T-cell (primary cell): ENCODE measurements at regions not wholly inside any gene's neighbourhood (a gene's known extent, or its start where the extent isn't known, plus 50 kb on each side); places are given as distances from the start of the nearest gene placed in this dataset.
"Not testable (repeated sequence)": the region's sequence is repeated elsewhere in the genome, so short reads cannot be mapped to it uniquely, and the experiment has no call there.

Experiments used
- ATAC-seq, 4 experiments: fragments of 200-7000 bp in 3 of 4; fragments of 150-1000 bp in 1 of 4; cut with Tn5 transposase; replicated peaks in 1 of 4; 1 replicate in 3 of 4; 2 replicates in 1 of 4; pipeline ENCODE4 v1.10.0; 2021; ENCODE audit warnings: moderate library complexity in 3 of 4, mild to moderate bottlenecking in 2 of 4, moderate number of reproducible peaks in 1 of 4
- CTCF ChIA-PET, 2 donors: fragments of 300-600 bp; sonication (Branson Sonifier 250); formaldehyde crosslinking; loops; one replicate each; lab custom pipeline; 2022; ENCODE audit warnings: antibody characterized with exemption in 2 of 2; lab: Charles Lee
- POLR2A ChIA-PET, 2 donors: fragments of 300-600 bp; sonication (Branson Sonifier 250); formaldehyde crosslinking; loops; one replicate each; lab custom pipeline; 2022; ENCODE audit warnings: antibody characterized with exemption in 2 of 2; lab: Charles Lee
- DNase-seq, 35 experiments: peaks; one replicate each; pipeline versions ENCODE4 v3.0.0 to v3.0.0-alpha.2; 2013 to 2023
- H3K27ac ChIP-seq: one replicate; pipeline ENCODE4 v1.5.1; 2013; ENCODE audit warnings: low read length
- H3K27me3 ChIP-seq, 2 experiments: replicated peaks in 1 of 2; 1 replicate in 1 of 2; 2 replicates in 1 of 2; pipeline versions ENCODE4 v1.6.1 to v1.7.0; 2013; ENCODE audit warnings: low read length in 1 of 2, mixed read lengths in 1 of 2; ENCODE audit not compliant: control insufficient read depth in 2 of 2, insufficient read depth in 2 of 2; ENCODE audit errors: extremely low read depth in 1 of 2
- H3K36me3 ChIP-seq, 2 donors: 1 replicate in 1 of 2; 2 replicates in 1 of 2; pipeline versions ENCODE4 v1.6.1 to v1.7.0; 2013; ENCODE audit warnings: low read length in 1 of 2; ENCODE audit not compliant: control insufficient read depth in 2 of 2, insufficient read depth in 1 of 2; ENCODE audit errors: extremely low read depth in 1 of 2
- H3K4me1 ChIP-seq, 2 experiments: 1 replicate in 1 of 2; 2 replicates in 1 of 2; pipeline versions ENCODE4 v1.6.1 to v1.7.0; 2013; ENCODE audit warnings: low read length in 2 of 2, mixed read lengths in 1 of 2; ENCODE audit not compliant: insufficient read depth in 2 of 2, control insufficient read depth in 1 of 2; ENCODE audit errors: extremely low read depth in 1 of 2
- H3K4me3 ChIP-seq, 2 donors: 1 replicate in 1 of 2; 2 replicates in 1 of 2; pipeline versions ENCODE4 v1.5.1 to v1.7.0; 2013; ENCODE audit warnings: mild to moderate bottlenecking in 2 of 2, low read length in 1 of 2, moderate library complexity in 1 of 2; ENCODE audit not compliant: control insufficient read depth in 1 of 2; ENCODE audit errors: extremely low read depth in 1 of 2
- H3K9me3 ChIP-seq: 2 replicates; pipeline ENCODE4 v1.7.0; 2013
- H3K27ac Mint-ChIP-seq, 2 donors: one replicate each; pipeline ENCODE4 v1.8.0; 2020 to 2021; ENCODE audit warnings: mild to moderate bottlenecking in 2 of 2, mixed read lengths in 2 of 2
- H3K27me3 Mint-ChIP-seq, 2 donors: one replicate each; pipeline ENCODE4 v1.8.0; 2021 to 2022; ENCODE audit warnings: mixed read lengths in 2 of 2
- H3K36me3 Mint-ChIP-seq: one replicate; pipeline ENCODE4 v1.8.0; 2021; ENCODE audit warnings: mixed read lengths
- H3K4me1 Mint-ChIP-seq, 3 donors: one replicate each; pipeline ENCODE4 v1.8.0; 2020 to 2022; ENCODE audit warnings: mixed read lengths in 3 of 3, mild to moderate bottlenecking in 1 of 3
- H3K4me3 Mint-ChIP-seq, 3 donors: one replicate each; pipeline ENCODE4 v1.8.0; 2020 to 2022; ENCODE audit warnings: mild to moderate bottlenecking in 3 of 3, mixed read lengths in 3 of 3, moderate library complexity in 3 of 3
- H3K9me3 Mint-ChIP-seq, 3 donors: one replicate each; pipeline ENCODE4 v1.8.0; 2020 to 2022; ENCODE audit warnings: mixed read lengths in 3 of 3
- WGBS: methylation state at CpG from one replicate; pipeline ENCODE4 v1.1.5; 2013; ENCODE audit warnings: missing lambda C conversion rate; ENCODE audit not compliant: insufficient coverage; 5-methylcytosine and 5-hydroxymethylcytosine counted together

- ChIA-PET POLR2A (no interaction called here), CTCF (no interaction called here)
- peaks cover 4 to 9% (median 8%) of the 10 kb centered on the region in 3 donors for H3K9me3 Mint-ChIP-seq
Observed at GRCh38 chr5:92041911-92042660, 659.0 kb upstream of the ARRDC3 start.

DNA sequence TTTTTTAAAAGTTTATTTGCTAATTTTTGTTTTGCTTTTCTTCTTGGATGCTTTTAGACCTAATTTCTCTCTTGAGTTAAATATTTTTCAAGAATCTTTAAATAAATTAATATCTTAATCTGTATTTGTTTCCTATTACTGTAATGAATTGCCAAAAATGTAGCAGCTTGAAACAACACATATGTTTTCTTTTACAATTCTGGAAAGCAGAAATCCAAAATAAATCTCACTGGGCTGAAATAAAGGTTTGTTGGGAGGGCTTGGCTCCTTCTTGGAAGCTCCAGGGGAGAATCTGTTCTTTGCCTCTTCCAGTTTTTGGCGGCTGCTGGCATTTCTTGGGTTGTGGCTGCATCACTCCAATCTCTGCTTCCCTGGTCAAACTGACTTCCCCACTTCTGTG is 658.1 kb upstream of the ARRDC3 start:
- H3K27ac ChIP-seq, result no peak overlapping the region
- H3K4me3 ChIP-seq, result no peak overlapping the region
- CTCF ChIA-PET, result no interaction called here
- ATAC-seq (no peak), DNase-seq (no peak)
- Mint-ChIP-seq H3K36me3 (no peaks in the 10 kb centered on the region), H3K4me3 (no peak overlapping the region), H3K4me1 (no peaks in the 10 kb centered on the region), H3K27ac (no peak overlapping the region), H3K27me3 (no peaks in the 10 kb centered on the region), H3K9me3 (peaks cover 3 to 8% (median 4%) of the 10 kb centered on the region in 3 donors)
- H3K4me1 ChIP-seq, result no peaks in the 10 kb centered on the region
- POLR2A ChIA-PET, result no interaction called here
- no peaks in the 10 kb centered on the region for H3K36me3 ChIP-seq
- no peaks in the 10 kb centered on the region for H3K27me3 ChIP-seq
- WGBS, result no CpG with 5 or more reads among the region's 1 CpG
- H3K9me3 ChIP-seq, result no peaks in the 10 kb centered on the region

More at GRCh38 chr5:92041911-92042660, 659.0 kb upstream of the ARRDC3 start:
- Mint-ChIP-seq H3K4me1 (no peaks in the 10 kb centered on the region), H3K36me3 (no peaks in the 10 kb centered on the region), H3K27me3 (no peaks in the 10 kb centered on the region), H3K27ac (no peak overlapping the region), H3K4me3 (no peak overlapping the region)
- DNase-seq, result no peak
- Histone ChIP-seq H3K27me3 (no peaks in the 10 kb centered on the region), H3K9me3 (no peaks in the 10 kb centered on the region), H3K36me3 (no peaks in the 10 kb centered on the region), H3K27ac (no peak overlapping the region), H3K4me3 (no peak overlapping the region), H3K4me1 (no peaks in the 10 kb centered on the region)
- WGBS, result 76% methylated on average over 2 of the region's 4 CpGs
- no peak for ATAC-seq

DNA sequence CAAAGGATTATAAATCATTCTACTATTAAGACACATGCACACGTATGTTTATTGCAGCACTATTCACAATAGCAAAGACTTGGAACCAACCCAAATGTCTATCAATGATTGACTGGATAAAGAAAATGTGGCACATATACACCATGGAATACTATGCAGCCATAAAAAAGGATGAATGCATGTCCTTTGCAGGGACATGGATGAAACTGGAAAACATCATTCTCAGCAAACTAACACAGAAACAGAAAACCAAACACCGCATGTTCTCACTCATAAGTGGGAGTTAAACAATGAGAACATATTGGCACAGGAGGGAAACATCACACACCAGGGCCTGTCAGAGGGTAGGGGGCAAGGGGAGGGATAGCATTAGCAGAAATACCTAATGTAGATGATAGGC is 646.7 kb upstream of the ARRDC3 start:
- DNase-seq, CTCF ChIA-PET, H3K27me3 ChIP-seq, H3K27me3 Mint-ChIP-seq, H3K36me3 Mint-ChIP-seq, H3K4me3 Mint-ChIP-seq, H3K4me1 Mint-ChIP-seq, H3K27ac ChIP-seq, ATAC-seq, POLR2A ChIA-PET, H3K4me1 ChIP-seq, H3K9me3 Mint-ChIP-seq, H3K9me3 ChIP-seq, H3K36me3 ChIP-seq, H3K4me3 ChIP-seq, H3K27ac Mint-ChIP-seq: not testable (repeated sequence)
- WGBS, result no CpG with 5 or more reads among the region's 2 CpGs

- no peak overlapping the region for H3K4me3 Mint-ChIP-seq
- Histone ChIP-seq H3K27ac (no peak overlapping the region), H3K27me3 (no peaks in the 10 kb centered on the region), H3K4me1 (no peaks in the 10 kb centered on the region), H3K9me3 (no peaks in the 10 kb centered on the region), H3K4me3 (no peak overlapping the region), H3K36me3 (no peaks in the 10 kb centered on the region)
- H3K27me3 Mint-ChIP-seq, result no peaks in the 10 kb centered on the region
- WGBS, result 100% methylated on average over 3 of the region's 5 CpGs
- ATAC-seq, result no peak
- no peak overlapping the region for H3K27ac Mint-ChIP-seq
- no peak for DNase-seq
- ChIA-PET POLR2A (no interaction called here), CTCF (no interaction called here)
- H3K9me3 Mint-ChIP-seq, result peaks cover 0 to 3% (median 0%) of the 10 kb centered on the region in 3 donors
- no peaks in the 10 kb centered on the region for H3K36me3 Mint-ChIP-seq
- H3K4me1 Mint-ChIP-seq, result no peaks in the 10 kb centered on the region
Observed at GRCh38 chr5:92023555-92023954, 640.4 kb upstream of the ARRDC3 start.

- Mint-ChIP-seq H3K27me3 (no peaks in the 10 kb centered on the region), H3K9me3 (peaks cover 0 to 3% (median 0%) of the 10 kb centered on the region in 3 donors), H3K4me3 (no peak overlapping the region), H3K36me3 (no peaks in the 10 kb centered on the region), H3K27ac (no peak overlapping the region), H3K4me1 (no peaks in the 10 kb centered on the region)
- Histone ChIP-seq H3K27me3 (no peaks in the 10 kb centered on the region), H3K4me1 (no peaks in the 10 kb centered on the region), H3K36me3 (no peaks in the 10 kb centered on the region), H3K27ac (no peak overlapping the region), H3K9me3 (no peaks in the 10 kb centered on the region), H3K4me3 (no peak overlapping the region)
- ChIA-PET CTCF (no interaction called here), POLR2A (no interaction called here)
- DNase-seq (no peak), ATAC-seq (no peak)
- no CpG with 5 or more reads among the region's 1 CpG for WGBS
Observed at GRCh38 chr5:92023141-92023471, 640.0 kb upstream of the ARRDC3 start.

- CTCF ChIA-PET, result no interaction called here
- no peak overlapping the region for H3K4me3 Mint-ChIP-seq
- no peaks in the 10 kb centered on the region for H3K4me1 Mint-ChIP-seq
- no peak overlapping the region for H3K27ac ChIP-seq
- H3K4me3 ChIP-seq, result no peak overlapping the region
- H3K4me1 ChIP-seq, result no peaks in the 10 kb centered on the region
- POLR2A ChIA-PET, result no interaction called here
- no peaks in the 10 kb centered on the region for H3K27me3 Mint-ChIP-seq
- H3K9me3 ChIP-seq, result no peaks in the 10 kb centered on the region
- ATAC-seq (no peak), DNase-seq (no peak)
- H3K27me3 ChIP-seq, result no peaks in the 10 kb centered on the region
- peaks cover 0 to 3% (median 0%) of the 10 kb centered on the region in 3 donors for H3K9me3 Mint-ChIP-seq
- H3K36me3 Mint-ChIP-seq, result no peaks in the 10 kb centered on the region
- H3K36me3 ChIP-seq, result no peaks in the 10 kb centered on the region
- WGBS, result no CpG with 5 or more reads among the region's 3 CpGs
- no peak overlapping the region for H3K27ac Mint-ChIP-seq
Observed at GRCh38 chr5:92022415-92023140, 639.5 kb upstream of the ARRDC3 start.
